Type B pancreatic cell (in vitro differentiated cells): ENCODE measurements at regions not wholly inside any gene's neighbourhood (a gene's known extent, or its start where the extent isn't known, plus 50 kb on each side); places are given as distances from the start of the nearest gene placed in this dataset.

Experiments used
- DNase-seq: peaks from one replicate; pipeline ENCODE4 v3.0.0; 2021; ENCODE audit warnings: mixed read lengths; ENCODE audit not compliant: unreplicated experiment; ENCODE audit errors: extremely low spot score
- H3K27ac Mint-ChIP-seq: 2 replicates; pipeline ENCODE4 v1.8.0; 2021; ENCODE audit warnings: mild to moderate bottlenecking, mixed read lengths
- H3K27me3 Mint-ChIP-seq: 2 replicates; pipeline ENCODE4 v1.8.0; 2021; ENCODE audit warnings: mixed read lengths
- H3K36me3 Mint-ChIP-seq: 2 replicates; pipeline ENCODE4 v1.8.0; 2021; ENCODE audit warnings: mixed read lengths
- H3K4me1 Mint-ChIP-seq: one replicate; pipeline ENCODE4 v1.8.0; 2021; ENCODE audit warnings: mixed read lengths; ENCODE audit not compliant: unreplicated experiment
- H3K4me3 Mint-ChIP-seq: 2 replicates; pipeline ENCODE4 v1.8.0; 2021; ENCODE audit warnings: mild to moderate bottlenecking, mixed read lengths
- H3K9me3 Mint-ChIP-seq: 2 replicates; pipeline ENCODE4 v1.8.0; 2021; ENCODE audit warnings: mixed read lengths
- CTCF ChIP-seq: fragments of 200-600 bp; sonication (generic); conservative IDR thresholded peaks from 2 replicates; pipeline ENCODE4 v1.5.0; 2021; ENCODE audit warnings: antibody characterized with exemption, mild to moderate bottlenecking

DNA sequence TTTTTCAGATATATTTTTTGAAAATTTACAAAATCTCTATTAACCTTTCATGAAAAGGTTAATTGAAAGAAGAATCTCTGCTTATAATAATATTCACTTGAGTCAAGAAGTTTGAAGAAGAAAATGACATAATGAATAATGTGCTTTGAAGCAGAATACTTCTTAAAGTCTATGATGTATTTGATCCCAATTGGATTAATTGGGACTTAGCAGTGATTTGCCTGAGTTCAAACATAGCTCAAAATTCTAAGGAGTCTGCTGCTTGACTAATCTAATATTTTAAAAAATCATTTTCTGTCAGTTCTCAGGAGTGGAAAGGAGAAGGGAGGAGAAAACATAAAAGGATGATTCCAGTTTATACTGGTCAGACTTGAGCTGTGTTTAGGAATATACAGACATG lies 1150.4 kb upstream of the INTU start:
- Mint-ChIP-seq H3K27me3 (no peaks in the 10 kb centered on the region), H3K4me3 (no peak overlapping the region), H3K36me3 (no peaks in the 10 kb centered on the region), H3K27ac (no peak overlapping the region), H3K9me3 (no peaks in the 10 kb centered on the region), H3K4me1 (no peaks in the 10 kb centered on the region)
- no peak for DNase-seq
- TF ChIP-seq CTCF: no peak

GRCh38 chr4:126486377-126486776 lies 1146.4 kb upstream of the INTU start:
- TF ChIP-seq CTCF: no peak
- Mint-ChIP-seq H3K36me3 (no peaks in the 10 kb centered on the region), H3K4me1 (no peaks in the 10 kb centered on the region), H3K27ac (no peak overlapping the region), H3K9me3 (no peaks in the 10 kb centered on the region), H3K4me3 (no peak overlapping the region), H3K27me3 (no peaks in the 10 kb centered on the region)
- DNase-seq: no peak

- H3K36me3 Mint-ChIP-seq: no peaks in the 10 kb centered on the region
- H3K9me3 Mint-ChIP-seq: no peaks in the 10 kb centered on the region
- no peaks in the 10 kb centered on the region for H3K27me3 Mint-ChIP-seq
- peaks cover 5% of the 10 kb centered on the region for H3K4me1 Mint-ChIP-seq
- TF ChIP-seq CTCF: no peak
- no peak overlapping the region for H3K27ac Mint-ChIP-seq
- DNase-seq: no peak
- no peak overlapping the region for H3K4me3 Mint-ChIP-seq
These were observed 1142.8 kb upstream of the INTU start for GRCh38 chr4:126489826-126490463.

GRCh38 chr4:126495163-126495752 lies 1137.5 kb upstream of the INTU start:
- no peak for DNase-seq
- no peak for TF ChIP-seq CTCF
- no peaks in the 10 kb centered on the region for H3K9me3 Mint-ChIP-seq
- H3K36me3 Mint-ChIP-seq: no peaks in the 10 kb centered on the region
- H3K4me1 Mint-ChIP-seq: peaks cover 5% of the 10 kb centered on the region
- no peak overlapping the region for H3K27ac Mint-ChIP-seq
- no peaks in the 10 kb centered on the region for H3K27me3 Mint-ChIP-seq
- H3K4me3 Mint-ChIP-seq: no peak overlapping the region

DNA sequence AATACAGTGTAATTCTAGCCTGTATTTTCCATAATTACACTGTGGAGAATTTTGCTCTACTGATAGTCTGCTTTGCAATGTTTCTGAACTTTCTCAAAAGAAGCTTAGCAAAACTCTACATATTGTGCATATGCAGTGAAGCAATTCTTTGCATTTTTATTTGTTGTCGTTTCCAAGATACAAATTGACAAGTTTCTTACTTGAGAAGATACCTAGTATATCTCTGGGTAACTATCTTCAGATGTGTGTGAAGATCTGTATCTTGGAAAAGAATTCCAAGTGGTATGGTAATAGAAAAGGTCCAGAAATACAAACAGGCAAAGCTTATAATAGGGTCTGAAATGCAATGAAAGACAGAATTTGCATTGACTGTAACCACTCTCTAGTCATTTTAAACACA lies 1119.8 kb upstream of the INTU start:
- Mint-ChIP-seq H3K4me1 (peaks cover 8% of the 10 kb centered on the region), H3K9me3 (no peaks in the 10 kb centered on the region), H3K36me3 (no peaks in the 10 kb centered on the region), H3K27me3 (no peaks in the 10 kb centered on the region), H3K27ac (no peak overlapping the region), H3K4me3 (no peak overlapping the region)
- TF ChIP-seq CTCF: no peak
- no peak for DNase-seq

DNA sequence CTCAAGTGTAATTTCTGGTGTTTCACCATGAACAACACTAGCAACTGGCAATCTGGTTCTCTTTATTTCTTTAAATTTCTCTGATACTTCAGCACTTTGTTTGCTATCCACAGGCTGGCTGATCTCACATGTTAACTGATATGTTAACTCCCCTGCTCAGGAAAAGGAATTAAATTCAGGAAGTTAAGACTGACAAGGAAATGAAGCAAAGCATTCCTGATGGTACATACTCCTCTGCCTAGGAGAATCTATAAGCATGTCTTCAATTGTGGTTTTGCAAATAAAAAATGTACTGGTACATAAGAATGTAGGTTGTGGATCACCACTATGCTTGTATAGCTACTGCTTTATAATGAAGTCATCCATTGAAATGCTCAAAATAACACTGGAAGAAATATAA lies 1119.2 kb upstream of the INTU start:
- peaks cover 8% of the 10 kb centered on the region for H3K4me1 Mint-ChIP-seq
- no peak for DNase-seq
- TF ChIP-seq CTCF: no peak
- no peaks in the 10 kb centered on the region for H3K9me3 Mint-ChIP-seq
- H3K27ac Mint-ChIP-seq: no peak overlapping the region
- no peaks in the 10 kb centered on the region for H3K27me3 Mint-ChIP-seq
- H3K4me3 Mint-ChIP-seq: no peak overlapping the region
- no peaks in the 10 kb centered on the region for H3K36me3 Mint-ChIP-seq
